H9 (cell line): ENCODE measurements at regions not wholly inside any gene's neighbourhood (a gene's known extent, or its start where the extent isn't known, plus 50 kb on each side); places are given as distances from the start of the nearest gene placed in this dataset.

Experiments used
- DNase-seq: peaks from one replicate; pipeline ENCODE4 v3.0.0-alpha.2; 2017
- H2AFZ ChIP-seq: one replicate; pipeline ENCODE4 v1.6.1; 2013; ENCODE audit warnings: mild to moderate bottlenecking, low read length, control low read depth, moderate library complexity
- H2AK5ac ChIP-seq: 2 replicates; pipeline ENCODE4 v1.6.1; 2013; ENCODE audit warnings: low read length, control low read depth, mixed read lengths; ENCODE audit not compliant: insufficient read length
- H2BK120ac ChIP-seq: one replicate; pipeline ENCODE4 v1.6.1; 2013; ENCODE audit warnings: low read depth, mild to moderate bottlenecking, low read length, control low read depth, inconsistent platforms; ENCODE audit not compliant: poor library complexity, severe bottlenecking
- H2BK12ac ChIP-seq: 2 replicates; pipeline ENCODE4 v1.6.1; 2013; ENCODE audit warnings: low read length, control low read depth, mixed read lengths, low read depth; ENCODE audit not compliant: insufficient read length
- H2BK15ac ChIP-seq: 2 replicates; pipeline ENCODE4 v1.6.1; 2013; ENCODE audit warnings: low read depth, low read length, control low read depth
- H2BK20ac ChIP-seq: one replicate; pipeline ENCODE4 v1.6.1; 2013; ENCODE audit warnings: low read depth, mild to moderate bottlenecking, low read length, control low read depth, inconsistent platforms; ENCODE audit not compliant: poor library complexity, severe bottlenecking
- H2BK5ac ChIP-seq: 2 replicates; pipeline ENCODE4 v1.6.1; 2013; ENCODE audit warnings: low read length, control low read depth, mixed read lengths; ENCODE audit not compliant: insufficient read length
- H3K14ac ChIP-seq: 2 replicates; pipeline ENCODE4 v1.6.1; 2013; ENCODE audit warnings: low read length, control low read depth; ENCODE audit not compliant: insufficient read depth
- H3K18ac ChIP-seq: 2 replicates; pipeline ENCODE4 v1.6.1; 2013; ENCODE audit warnings: low read depth, mild to moderate bottlenecking, mixed read lengths, low read length, control low read depth; ENCODE audit not compliant: insufficient read length
- H3K23ac ChIP-seq: 2 replicates; pipeline ENCODE4 v1.6.1; 2013; ENCODE audit warnings: low read length, control low read depth, mixed read lengths, low read depth; ENCODE audit not compliant: insufficient read length
- H3K23me2 ChIP-seq: 2 replicates; pipeline ENCODE4 v1.6.1; 2013; ENCODE audit warnings: low read depth, mild to moderate bottlenecking, mixed read lengths, low read length, control low read depth; ENCODE audit not compliant: insufficient read length, poor library complexity, severe bottlenecking
- H3K27ac ChIP-seq: 2 replicates; pipeline ENCODE4 v1.5.1; 2013; ENCODE audit warnings: low read length, control low read depth, mixed read lengths, low read depth; ENCODE audit not compliant: insufficient read length
- H3K27me3 ChIP-seq: 2 replicates; pipeline ENCODE4 v1.6.1; 2013; ENCODE audit warnings: low read length, control low read depth, inconsistent platforms; ENCODE audit not compliant: insufficient read depth
- H3K4ac ChIP-seq: 2 replicates; pipeline ENCODE4 v1.6.1; 2013; ENCODE audit warnings: low read depth, mild to moderate bottlenecking, control low read depth, inconsistent platforms, low read length, moderate library complexity
- H3K4me1 ChIP-seq: 2 replicates; pipeline ENCODE4 v1.6.1; 2013; ENCODE audit warnings: low read length, control low read depth, inconsistent platforms; ENCODE audit not compliant: insufficient read depth
- H3K4me2 ChIP-seq: 2 replicates; pipeline ENCODE4 v1.6.1; 2013; ENCODE audit warnings: low read length, control low read depth, mixed read lengths; ENCODE audit not compliant: insufficient read length, insufficient read depth
- H3K56ac ChIP-seq: 2 replicates; pipeline ENCODE4 v1.6.1; 2013; ENCODE audit warnings: low read depth, mild to moderate bottlenecking, mixed read lengths, low read length, control low read depth; ENCODE audit not compliant: insufficient read length
- H3K79me1 ChIP-seq: 2 replicates; pipeline ENCODE4 v1.6.1; 2013; ENCODE audit warnings: low read depth, mild to moderate bottlenecking, moderate library complexity, low read length, control low read depth, inconsistent platforms; ENCODE audit not compliant: insufficient read depth, poor library complexity, severe bottlenecking
- H3K79me2 ChIP-seq: 2 replicates; pipeline ENCODE4 v1.6.1; 2013; ENCODE audit warnings: low read length, control low read depth, inconsistent platforms; ENCODE audit not compliant: insufficient read depth
- H3K9ac ChIP-seq: 2 replicates; pipeline ENCODE4 v1.6.1; 2013; ENCODE audit warnings: low read length, control low read depth, mixed read lengths; ENCODE audit not compliant: insufficient read length; ENCODE audit errors: extremely low read depth
- H3K9me3 ChIP-seq: one replicate; pipeline ENCODE4 v1.6.1; 2013; ENCODE audit warnings: low read depth, low read length, inconsistent platforms; ENCODE audit not compliant: control insufficient read depth
- H3T11ph ChIP-seq: one replicate; pipeline ENCODE4 v1.6.1; 2013; ENCODE audit warnings: mild to moderate bottlenecking, low read length, control low read depth, inconsistent platforms
- H4K20me1 ChIP-seq: one replicate; pipeline ENCODE4 v1.6.1; 2013; ENCODE audit not compliant: control insufficient read depth, insufficient read length, insufficient read depth
- H4K5ac ChIP-seq: 2 replicates; pipeline ENCODE4 v1.6.1; 2013; ENCODE audit warnings: low read depth, mild to moderate bottlenecking, mixed read lengths, low read length, control low read depth; ENCODE audit not compliant: insufficient read length
- H4K8ac ChIP-seq: replicated peaks from 2 replicates; pipeline ENCODE4 v1.6.1; 2013; ENCODE audit warnings: low read length, control low read depth, mixed read lengths, low read depth; ENCODE audit not compliant: insufficient read length
- H4K91ac ChIP-seq: 2 replicates; pipeline ENCODE4 v1.6.1; 2013; ENCODE audit warnings: low read depth, mild to moderate bottlenecking, moderate library complexity, mixed read lengths, low read length, control low read depth; ENCODE audit not compliant: insufficient read length
- H3K27ac Mint-ChIP-seq, 3 experiments: 2 replicates in 2 of 3; 3 replicates in 1 of 3; pipeline ENCODE4 v1.8.0; 2020 to 2021; ENCODE audit warnings: mixed read lengths in 3 of 3, mild to moderate bottlenecking in 1 of 3, moderate library complexity in 1 of 3
- H3K27me3 Mint-ChIP-seq: 2 replicates; pipeline ENCODE4 v1.8.0; 2021; ENCODE audit warnings: low read depth, mild to moderate bottlenecking, moderate library complexity, mixed read lengths
- H3K36me3 Mint-ChIP-seq, 3 experiments: 2 replicates in 2 of 3; 3 replicates in 1 of 3; pipeline ENCODE4 v1.8.0; 2020 to 2021; ENCODE audit warnings: low read depth in 3 of 3, mixed read lengths in 3 of 3; ENCODE audit not compliant: insufficient read depth in 1 of 3
- H3K4me1 Mint-ChIP-seq, 2 experiments: 2 replicates each; pipeline ENCODE4 v1.8.0; 2020; ENCODE audit warnings: mixed read lengths in 2 of 2
- H3K4me3 Mint-ChIP-seq, 2 experiments: 2 replicates in 1 of 2; 3 replicates in 1 of 2; pipeline ENCODE4 v1.8.0; 2020 to 2021; ENCODE audit warnings: mild to moderate bottlenecking in 2 of 2, mixed read lengths in 2 of 2, moderate library complexity in 1 of 2
- H3K9me3 Mint-ChIP-seq, 2 experiments: 2 replicates in 1 of 2; 3 replicates in 1 of 2; pipeline ENCODE4 v1.8.0; 2020; ENCODE audit warnings: mild to moderate bottlenecking in 2 of 2, mixed read lengths in 2 of 2, moderate library complexity in 1 of 2
- CTCF ChIP-seq: fragments of 200-600 bp; sonication (generic); conservative IDR thresholded peaks from 3 replicates; pipeline ENCODE4 v1.8.0; 2021; ENCODE audit warnings: antibody characterized with exemption, mild to moderate bottlenecking
- WGBS: extraction: QIAGEN DNeasy Blood & Tissue Kit; methylation state at CpG from one replicate; pipeline ENCODE4 v1.1.7; 2013; ENCODE audit warnings: missing lambda C conversion rate, low lambda C conversion rate, mixed read lengths; ENCODE audit not compliant: insufficient read length; ENCODE audit errors: extremely low coverage; 5-methylcytosine and 5-hydroxymethylcytosine counted together

DNA sequence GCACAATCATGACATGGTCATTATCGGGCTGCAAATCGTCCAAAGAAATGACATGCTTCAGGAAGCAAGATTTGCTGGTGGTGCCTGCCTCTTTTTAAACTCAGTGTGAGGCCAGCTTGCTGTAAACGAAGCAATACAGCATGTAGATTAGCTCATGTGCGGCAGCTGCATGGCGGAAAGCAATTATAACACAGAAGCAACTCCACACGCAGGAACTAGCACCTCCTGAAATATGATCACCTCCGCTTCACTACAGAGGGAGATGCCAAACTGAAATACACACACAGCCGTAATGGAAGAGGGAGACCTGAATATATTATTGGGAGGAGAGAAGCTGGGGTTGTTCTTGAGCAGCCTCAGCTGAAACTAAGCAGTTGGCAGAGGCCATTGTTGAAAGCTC is 312.5 kb downstream of the PSAT1 start:
- H3K4me3 Mint-ChIP-seq = no peak overlapping the region
- no peaks in the 10 kb centered on the region for H3K79me1 ChIP-seq
- no peak overlapping the region for H2BK20ac ChIP-seq
- no peaks in the 10 kb centered on the region for H4K20me1 ChIP-seq
- no peak overlapping the region for H3K4ac ChIP-seq
- H2AK5ac ChIP-seq = no peak overlapping the region
- H3K9me3 Mint-ChIP-seq = peaks cover 0 to 2% of the 10 kb centered on the region in 2 experiments; a peak in 4 of 5 replicates
- peaks cover 0 to 9% (median 2%) of the 10 kb centered on the region in 3 experiments; a peak in 2 of 7 replicates for H3K36me3 Mint-ChIP-seq
- no peak overlapping the region for H3K27ac Mint-ChIP-seq
- H3K23me2 ChIP-seq = no peaks in the 10 kb centered on the region
- TF ChIP-seq CTCF = no peak
- no peak overlapping the region for H2AFZ ChIP-seq
- H3K27ac ChIP-seq = no peak overlapping the region
- H2BK120ac ChIP-seq = no peak overlapping the region
- no peak overlapping the region for H2BK5ac ChIP-seq
- no peak overlapping the region for H2BK12ac ChIP-seq
- no peak overlapping the region for H3K9ac ChIP-seq
- WGBS = no CpG with 5 or more reads among the region's 8 CpGs
- no peak overlapping the region for H3K4me2 ChIP-seq
- no peaks in the 10 kb centered on the region for H3K27me3 Mint-ChIP-seq
- no peaks in the 10 kb centered on the region for H3K4me1 ChIP-seq
- H3K14ac ChIP-seq = no peak overlapping the region
- H2BK15ac ChIP-seq = no peak overlapping the region
- H4K91ac ChIP-seq = no peak overlapping the region
- H3K23ac ChIP-seq = no peak overlapping the region
- no peak overlapping the region for H3K56ac ChIP-seq
- no peaks in the 10 kb centered on the region for H3K9me3 ChIP-seq
- DNase-seq = no peak
- H4K5ac ChIP-seq = no peak overlapping the region
- no peak overlapping the region for H3K18ac ChIP-seq
- no peaks in the 10 kb centered on the region for H3K27me3 ChIP-seq
- no peak overlapping the region for H4K8ac ChIP-seq
- no peak overlapping the region for H3T11ph ChIP-seq
- H3K79me2 ChIP-seq = no peaks in the 10 kb centered on the region
- H3K4me1 Mint-ChIP-seq = peaks cover 15 to 25% of the 10 kb centered on the region in 2 experiments
